Upper lobe of right lung (tissue), 1 donor: ENCODE measurements at regions not wholly inside any gene's neighbourhood (a gene's known extent, or its start where the extent isn't known, plus 50 kb on each side); places are given as distances from the start of the nearest gene placed in this dataset.

Experiments used
- ATAC-seq: fragments of 200-7000 bp; cut with Tn5 transposase; one replicate; pipeline ENCODE4 v1.9.1; 2020; ENCODE audit warnings: mild to moderate bottlenecking, moderate library complexity
- DNase-seq: peaks from one replicate; pipeline ENCODE4 v3.0.0-alpha.2; 2020
- H3K27ac ChIP-seq: fragments of 200-600 bp; one replicate; pipeline ENCODE4 v1.8.0; 2022
- H3K27me3 ChIP-seq: fragments of 200-600 bp; one replicate; pipeline ENCODE4 v1.8.0; 2022; ENCODE audit warnings: mild to moderate bottlenecking
- H3K36me3 ChIP-seq: fragments of 200-600 bp; one replicate; pipeline ENCODE4 v1.8.0; 2022
- H3K4me1 ChIP-seq: fragments of 200-600 bp; one replicate; pipeline ENCODE4 v1.8.0; 2022
- H3K4me3 ChIP-seq: fragments of 200-600 bp; one replicate; pipeline ENCODE4 v1.8.0; 2022; ENCODE audit warnings: mild to moderate bottlenecking
- H3K9me3 ChIP-seq: fragments of 200-600 bp; one replicate; pipeline ENCODE4 v1.8.0; 2022
- intact Hi-C: fragments of 100-400 bp; cut with DNase I; formaldehyde crosslinking; loops from one replicate; pipeline ENCODE4 v1.11.0; 2022
- TF ChIP-seq, protein P1 (sequence below): fragments of 200-600 bp; IDR thresholded peaks from one replicate; pipeline ENCODE4 v1.8.0; 2022; ENCODE audit warnings: antibody characterized with exemption
- donor health status: DM: no; HTN: yes; CAD: no; lungs with severe emphysema.

DNA sequence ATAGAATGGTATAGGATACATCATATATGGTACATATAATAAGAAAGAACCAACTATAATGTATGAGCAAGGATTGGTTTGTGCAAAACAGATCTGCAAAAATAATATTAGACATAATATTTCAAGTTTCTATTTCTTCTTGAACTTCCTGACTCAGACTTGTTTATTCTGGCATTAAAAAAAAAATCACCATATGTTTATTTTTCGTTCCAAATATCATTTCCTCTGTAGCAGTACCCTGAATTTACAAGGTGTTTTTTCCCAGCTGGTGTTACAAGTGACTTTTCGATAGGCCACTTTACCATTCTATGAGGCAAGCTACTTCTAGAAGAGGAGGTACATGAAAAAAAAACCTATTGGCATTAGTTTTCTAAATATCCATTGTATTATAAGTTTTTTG, 785.0 kb downstream of the PDCD6IP start:
- TF ChIP-seq, protein P1, sequence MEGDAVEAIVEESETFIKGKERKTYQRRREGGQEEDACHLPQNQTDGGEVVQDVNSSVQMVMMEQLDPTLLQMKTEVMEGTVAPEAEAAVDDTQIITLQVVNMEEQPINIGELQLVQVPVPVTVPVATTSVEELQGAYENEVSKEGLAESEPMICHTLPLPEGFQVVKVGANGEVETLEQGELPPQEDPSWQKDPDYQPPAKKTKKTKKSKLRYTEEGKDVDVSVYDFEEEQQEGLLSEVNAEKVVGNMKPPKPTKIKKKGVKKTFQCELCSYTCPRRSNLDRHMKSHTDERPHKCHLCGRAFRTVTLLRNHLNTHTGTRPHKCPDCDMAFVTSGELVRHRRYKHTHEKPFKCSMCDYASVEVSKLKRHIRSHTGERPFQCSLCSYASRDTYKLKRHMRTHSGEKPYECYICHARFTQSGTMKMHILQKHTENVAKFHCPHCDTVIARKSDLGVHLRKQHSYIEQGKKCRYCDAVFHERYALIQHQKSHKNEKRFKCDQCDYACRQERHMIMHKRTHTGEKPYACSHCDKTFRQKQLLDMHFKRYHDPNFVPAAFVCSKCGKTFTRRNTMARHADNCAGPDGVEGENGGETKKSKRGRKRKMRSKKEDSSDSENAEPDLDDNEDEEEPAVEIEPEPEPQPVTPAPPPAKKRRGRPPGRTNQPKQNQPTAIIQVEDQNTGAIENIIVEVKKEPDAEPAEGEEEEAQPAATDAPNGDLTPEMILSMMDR = no peak
- H3K4me1 ChIP-seq = no peaks in the 10 kb centered on the region

DNA sequence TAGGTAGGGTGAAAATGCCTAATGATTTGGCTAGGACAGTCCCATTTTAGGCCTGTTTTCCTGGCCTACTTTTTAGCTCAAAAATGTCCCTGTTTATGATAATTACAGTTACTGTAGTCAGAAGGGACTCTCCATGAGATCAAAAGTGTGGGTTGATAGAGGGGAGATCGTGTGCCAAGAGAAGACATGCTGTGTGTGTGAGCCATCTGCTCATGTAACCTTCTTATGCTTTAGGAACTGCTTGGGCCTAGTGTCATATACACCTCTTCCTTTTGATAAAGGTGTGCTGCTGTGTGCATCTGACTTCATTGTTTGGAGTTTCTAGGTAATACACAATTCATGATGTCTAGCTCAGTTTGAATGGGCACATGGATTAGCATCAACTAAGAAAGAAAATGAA, 786.5 kb downstream of the PDCD6IP start:
- intact Hi-C loops = no loop called here
- Histone ChIP-seq H3K9me3 (peaks cover 10% of the 10 kb centered on the region), H3K4me1 (no peaks in the 10 kb centered on the region), H3K27ac (no peak overlapping the region), H3K4me3 (no peak overlapping the region), H3K36me3 (no peaks in the 10 kb centered on the region), H3K27me3 (no peaks in the 10 kb centered on the region)
- TF ChIP-seq, protein P1 = no peak
- DNase-seq (no peak), ATAC-seq (no peak)

More for the DNA sequence above, 785.0 kb downstream of the PDCD6IP start:
- Histone ChIP-seq H3K27ac (no peak overlapping the region), H3K27me3 (no peaks in the 10 kb centered on the region), H3K36me3 (no peaks in the 10 kb centered on the region), H3K9me3 (peaks cover 2% of the 10 kb centered on the region), H3K4me3 (no peak overlapping the region)
- intact Hi-C loops = no loop called here
- no peak for ATAC-seq
- DNase-seq = no peak

DNA sequence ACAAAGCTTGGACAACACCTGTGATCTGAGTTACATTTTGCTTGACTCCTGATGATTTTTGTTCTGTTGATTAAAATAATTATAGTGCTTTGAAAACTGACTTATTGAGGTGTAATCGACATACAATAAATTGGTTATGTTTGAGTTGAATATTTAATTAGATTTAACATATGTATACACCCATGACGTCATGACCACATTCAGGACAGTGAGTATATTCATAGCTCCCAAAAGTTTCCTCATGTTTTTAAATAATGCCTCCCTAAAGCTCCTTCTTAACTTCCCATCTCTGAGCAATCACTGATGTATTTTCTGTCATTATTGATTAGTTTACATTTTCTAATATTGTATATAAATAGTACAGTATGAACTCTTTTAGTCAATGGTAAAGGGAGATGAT, 801.2 kb downstream of the PDCD6IP start:
- no peak overlapping the region for H3K27ac ChIP-seq
- H3K36me3 ChIP-seq = no peaks in the 10 kb centered on the region
- TF ChIP-seq, protein P1 = no peak
- intact Hi-C loops = no loop called here
- ATAC-seq (no peak), DNase-seq (no peak)
- no peaks in the 10 kb centered on the region for H3K27me3 ChIP-seq
- H3K9me3 ChIP-seq = no peaks in the 10 kb centered on the region
- H3K4me3 ChIP-seq = no peak overlapping the region
- no peaks in the 10 kb centered on the region for H3K4me1 ChIP-seq

DNA sequence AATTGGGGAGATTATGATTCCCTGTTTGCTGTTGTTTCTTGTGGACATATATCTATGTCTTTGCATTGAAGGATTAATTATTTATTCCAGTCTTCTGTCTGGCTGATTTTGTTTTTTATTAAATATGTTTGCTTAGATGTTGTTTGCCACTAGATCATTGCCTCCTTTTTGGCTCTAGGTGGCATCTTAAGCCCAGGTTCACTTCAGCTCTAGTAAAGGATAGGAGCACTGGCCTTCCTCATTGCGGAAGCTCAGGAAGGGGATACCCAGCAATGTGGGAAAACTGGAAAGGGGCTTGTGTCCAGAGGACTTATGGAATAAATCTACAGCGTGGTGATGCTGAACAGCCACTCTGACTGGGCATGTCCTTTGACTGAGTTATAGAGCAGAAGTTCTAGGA, 821.6 kb downstream of the PDCD6IP start:
- no peaks in the 10 kb centered on the region for H3K36me3 ChIP-seq
- no peak for ATAC-seq
- TF ChIP-seq, protein P1 = no peak

DNA sequence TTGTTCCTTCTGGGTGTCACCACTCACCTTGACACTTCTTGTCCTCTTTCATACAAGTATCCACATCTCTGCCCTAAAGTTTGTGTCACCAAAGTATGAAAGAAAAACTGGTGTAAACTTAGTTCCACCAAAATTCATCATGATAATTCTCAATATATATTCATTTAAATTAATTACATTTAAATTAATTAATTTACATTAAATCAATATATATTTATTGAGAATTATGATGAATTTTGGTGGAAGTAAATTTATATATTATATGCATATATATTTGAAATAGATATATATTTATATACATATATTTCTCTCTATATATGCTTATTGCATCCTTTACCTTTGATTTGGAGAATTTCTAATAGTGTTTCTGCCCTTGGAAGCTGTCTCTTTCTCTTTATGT, 828.3 kb downstream of the PDCD6IP start:
- Histone ChIP-seq H3K36me3 (no peaks in the 10 kb centered on the region), H3K4me3 (no peak overlapping the region), H3K9me3 (no peaks in the 10 kb centered on the region), H3K27me3 (no peaks in the 10 kb centered on the region), H3K4me1 (no peaks in the 10 kb centered on the region), H3K27ac (no peak overlapping the region)
- TF ChIP-seq, protein P1 = no peak
- DNase-seq = no peak
- no peak for ATAC-seq
- intact Hi-C loops = no loop called here

More for the DNA sequence above, 821.6 kb downstream of the PDCD6IP start:
- intact Hi-C loops = no loop called here
- no peak for DNase-seq
- Histone ChIP-seq H3K27ac (no peak overlapping the region), H3K4me1 (no peaks in the 10 kb centered on the region), H3K27me3 (no peaks in the 10 kb centered on the region), H3K9me3 (peaks cover 3% of the 10 kb centered on the region), H3K4me3 (no peak overlapping the region)

DNA sequence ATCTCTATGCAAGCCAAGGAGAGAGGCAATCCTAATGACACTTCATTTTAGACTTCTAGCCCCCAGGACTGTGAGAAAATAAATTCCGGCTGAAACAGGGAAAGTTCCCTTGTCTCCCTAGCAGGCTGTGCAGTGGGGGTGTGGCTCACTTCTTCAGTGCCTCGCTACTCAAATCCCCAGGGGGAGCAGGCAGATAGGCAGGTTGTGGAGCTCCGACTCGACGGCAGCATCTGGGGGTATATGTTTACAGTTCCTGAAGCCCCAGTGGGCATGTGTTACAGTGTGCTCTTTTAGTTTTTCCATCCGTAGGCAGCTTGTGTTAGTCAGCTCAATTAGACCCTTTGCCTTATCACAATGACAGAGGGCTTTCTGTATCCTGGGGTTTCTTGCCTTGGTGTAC, 836.5 kb downstream of the PDCD6IP start:
- no peaks in the 10 kb centered on the region for H3K27me3 ChIP-seq
- H3K27ac ChIP-seq = no peak overlapping the region
- no peaks in the 10 kb centered on the region for H3K36me3 ChIP-seq
- ATAC-seq = no peak
- no peak for DNase-seq
- no peaks in the 10 kb centered on the region for H3K4me1 ChIP-seq
- H3K4me3 ChIP-seq = no peak overlapping the region
- intact Hi-C loops = no loop called here
- H3K9me3 ChIP-seq = no peaks in the 10 kb centered on the region
- TF ChIP-seq, protein P1 = no peak
